ENCODE measurements at regions not wholly inside any gene's neighbourhood (a gene's known extent, or its start where the extent isn't known, plus 50 kb on each side); places are given as distances from the start of the nearest gene placed in this dataset.
A peak's percentile ranks its signal among the peaks of the same experiment; 100 is the strongest.

GRCh38 chr3:157700405-157700804 is 197.2 kb upstream of the VEPH1 start:
- ATAC-seq, result peak; percentile 53
- no peak overlapping the region for H3K4me2 ChIP-seq (ENCODE audit: low read length)
- H3K79me2 ChIP-seq (ENCODE audit: insufficient read depth, low read length), result no peaks in the 10 kb centered on the region
- H2AFZ ChIP-seq (ENCODE audit: low read depth, low read length, poor library complexity, severe bottlenecking), result no peak overlapping the region
- H4K20me1 ChIP-seq (ENCODE audit: insufficient read depth), result no peaks in the 10 kb centered on the region
- TF ChIP-seq EZH2 (IDR thresholded peaks at IDR 0.05) (no peak), REST (IDR thresholded peaks at IDR 0.05; ENCODE audit: low read depth) (no peak), CTCF (IDR thresholded peaks at IDR 0.05 in 2 of 3, conservative IDR thresholded peaks at IDR 0.05 in 1 of 3; ENCODE audit: borderline replicate concordance in 1 of 3, insufficient read depth in 1 of 3, low read depth in 2 of 3, low read length in 2 of 3) (peak; percentile 8 to 33 (median 30); a peak in 4 of 6 replicates), EGR1 (IDR thresholded peaks at IDR 0.05; ENCODE audit: low read depth) (no peak), RAD21 (IDR thresholded peaks at IDR 0.05; ENCODE audit: low read depth) (peak; percentile 36; the same call in 1 of the 2 replicates)
- ChIA-PET RAD21 (ENCODE audit: low non-redundant PET in 1 of 2, low total read pairs in 2 of 2, uncharacterized antibody in 2 of 2, unreplicated experiment in 2 of 2) (no interaction called here), POLR2A (interaction anchor here (0.8 kb wide), 1 partner anchor 94 kb away, joined by 3 read pairs; no protein-coding TSS in a partner anchor), CTCF (interaction anchor here (0.7 to 1.5 kb wide), 4 partner anchors 9 to 168 kb away, joined by 3 to 8 read pairs (median 4); no protein-coding TSS in a partner anchor)
- no TSS peak for BruUV-seq (replicated peaks)
- no peak overlapping the region for H3K9ac ChIP-seq (ENCODE audit: low read length)
- no peaks in the 10 kb centered on the region for H3K9me2 ChIP-seq (ENCODE audit: insufficient read depth)
- H3K9me3 ChIP-seq (ENCODE audit: control insufficient read depth in 1 of 2, insufficient read depth in 1 of 2, low read depth in 1 of 2, low read length in 2 of 2), result no peaks in the 10 kb centered on the region
- no peaks in the 10 kb centered on the region for H3K4me1 ChIP-seq (ENCODE audit: control insufficient read depth in 1 of 2, insufficient read depth in 2 of 2, low read length in 2 of 2)
- DNase-seq (ENCODE audit: low read depth, low spot score), result peak; percentile 1
- H3K36me3 ChIP-seq (ENCODE audit: control insufficient read depth in 1 of 2, insufficient read depth in 2 of 2, low read length in 2 of 2), result no peaks in the 10 kb centered on the region
- H3K27ac ChIP-seq (ENCODE audit: low read depth, low read length), result no peak overlapping the region
- intact Hi-C loops (cut with micrococcal nuclease), result no loop called here
- no peaks in the 10 kb centered on the region for H3K27me3 ChIP-seq (ENCODE audit: insufficient read depth, low read length)
- H3K4me3 ChIP-seq (replicated peaks in 1 of 2; ENCODE audit: low read depth in 1 of 2, low read length in 2 of 2), result no peak overlapping the region
